GM21367 (cell line): ENCODE measurements at regions not wholly inside any gene's neighbourhood (a gene's known extent, or its start where the extent isn't known, plus 50 kb on each side); places are given as distances from the start of the nearest gene placed in this dataset.

Experiments used
- ATAC-seq: cut with Tn5 transposase; IDR thresholded peaks from one replicate; pipeline ENCODE4 v1.9.1; 2021; ENCODE audit not compliant: unreplicated experiment

DNA sequence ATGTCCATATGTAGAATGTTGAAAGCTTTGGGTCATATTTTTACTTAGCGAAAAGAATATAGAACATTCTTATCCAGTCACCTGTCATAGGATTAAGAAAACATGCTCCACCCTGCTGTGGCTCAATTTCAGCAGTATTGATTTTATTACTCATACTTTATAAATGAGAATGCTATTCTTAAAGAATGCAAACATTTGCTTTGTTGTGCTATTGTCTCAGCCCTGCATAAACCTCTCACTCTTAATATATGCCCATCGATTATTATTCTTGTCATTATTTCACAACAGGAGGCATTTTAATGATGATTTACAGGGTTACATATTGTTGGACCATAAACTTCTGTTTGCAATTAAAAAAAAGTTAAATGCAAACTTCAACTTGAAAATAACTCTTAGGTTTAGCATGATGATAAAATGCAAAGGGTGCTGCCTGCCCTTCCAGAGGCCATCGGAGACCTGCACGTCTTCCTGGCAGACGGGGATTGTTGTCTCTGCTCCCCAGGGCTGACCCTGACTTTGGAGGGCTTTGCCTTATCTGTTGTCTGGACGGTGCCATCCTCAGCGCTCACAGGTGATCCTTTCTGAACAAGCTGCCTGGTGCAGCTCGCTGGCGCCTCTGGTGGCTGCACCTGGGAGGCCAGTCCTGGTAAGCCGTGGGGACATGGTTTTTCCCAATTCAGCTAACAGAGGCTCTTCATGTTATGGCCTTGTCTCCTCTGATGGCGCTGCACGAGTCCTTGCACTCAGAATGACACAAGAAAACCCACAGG, 50.0 kb upstream of the SHH start:
- ATAC-seq: no peak
